GM21576 (cell line): ENCODE measurements at regions not wholly inside any gene's neighbourhood (a gene's known extent, or its start where the extent isn't known, plus 50 kb on each side); places are given as distances from the start of the nearest gene placed in this dataset.

ENCODE experiments used
- ATAC-seq: cut with Tn5 transposase; IDR thresholded peaks from one replicate; pipeline ENCODE4 v1.9.1; 2021; ENCODE audit warnings: mild to moderate bottlenecking, moderate library complexity; ENCODE audit not compliant: unreplicated experiment

- ATAC-seq = no peak
Measured at GRCh38 chr18:77970814-77971213, 721.2 kb downstream of the GALR1 start.

- ATAC-seq = no peak
Measured at GRCh38 chr18:77973745-77974144, 724.1 kb downstream of the GALR1 start.

GRCh38 chr18:77974329-77974728 is 724.7 kb downstream of the GALR1 start:
- ATAC-seq = no peak

GRCh38 chr18:77977331-77977730 is 727.7 kb downstream of the GALR1 start:
- no peak for ATAC-seq

GRCh38 chr18:77980275-77980674 is 730.6 kb downstream of the GALR1 start:
- no peak for ATAC-seq

- ATAC-seq = no peak
Measured at GRCh38 chr18:77981874-77982273, 732.2 kb downstream of the GALR1 start.

GRCh38 chr18:77983270-77983669 is 733.6 kb downstream of the GALR1 start:
- ATAC-seq = no peak

- no peak for ATAC-seq
Measured at GRCh38 chr18:77984178-77984577, 734.5 kb downstream of the GALR1 start.

- ATAC-seq = no peak
Measured at GRCh38 chr18:77984833-77985232, 735.2 kb downstream of the GALR1 start.

- ATAC-seq = no peak
Measured at GRCh38 chr18:77985526-77986281, 736.1 kb downstream of the GALR1 start.

- ATAC-seq = no peak
Measured at GRCh38 chr18:77990131-77990530, 740.5 kb downstream of the GALR1 start.

- ATAC-seq = no peak
Measured at GRCh38 chr18:77990901-77991300, 741.3 kb downstream of the GALR1 start.

GRCh38 chr18:77992057-77992456 is 742.4 kb downstream of the GALR1 start:
- no peak for ATAC-seq

- ATAC-seq = no peak
Measured at GRCh38 chr18:77993188-77993981, 743.7 kb downstream of the GALR1 start.

GRCh38 chr18:77995593-77995992 is 745.9 kb downstream of the GALR1 start:
- ATAC-seq = no peak

GRCh38 chr18:77996737-77997136 is 747.1 kb downstream of the GALR1 start:
- ATAC-seq = no peak

GRCh38 chr18:78001811-78002210 is 752.2 kb downstream of the GALR1 start:
- ATAC-seq = no peak

GRCh38 chr18:78006006-78006773 is 756.5 kb downstream of the GALR1 start:
- ATAC-seq = no peak

GRCh38 chr18:78006774-78007260 is 757.2 kb downstream of the GALR1 start:
- ATAC-seq = no peak

- ATAC-seq = no peak
Measured at GRCh38 chr18:78010363-78010762, 760.7 kb downstream of the GALR1 start.

GRCh38 chr18:78017869-78018268 is 768.2 kb downstream of the GALR1 start:
- ATAC-seq = no peak
